C4-2B (cell line): ENCODE measurements at regions not wholly inside any gene's neighbourhood (a gene's known extent, or its start where the extent isn't known, plus 50 kb on each side); places are given as distances from the start of the nearest gene placed in this dataset.

ENCODE experiments used
- CTCF ChIP-seq: fragments of 450-650 bp; conservative IDR thresholded peaks from 2 replicates; pipeline ENCODE4 v1.5.1; 2017; ENCODE audit warnings: mild to moderate bottlenecking
- ZFX ChIP-seq: fragments of 450-650 bp; IDR thresholded peaks from 2 replicates; pipeline ENCODE4 v1.6.1; 2017

GRCh38 chr4:8780086-8780485 lies 91.6 kb downstream of the HMX1 start:
- TF ChIP-seq CTCF (no peak), ZFX (no peak)
